H1 (cell line): ENCODE measurements at regions not wholly inside any gene's neighbourhood (a gene's known extent, or its start where the extent isn't known, plus 50 kb on each side); places are given as distances from the start of the nearest gene placed in this dataset.

ENCODE experiments used
- EZH2 ChIP-seq: fragments of 200-600 bp; sonication (generic); IDR thresholded peaks from 2 replicates; pipeline ENCODE4 v1.7.1; 2012; ENCODE audit warnings: low read depth, mild to moderate bottlenecking, moderate library complexity, low read length, inconsistent platforms; ENCODE audit not compliant: severe bottlenecking
- POLR2A ChIP-seq, 2 experiments: IDR thresholded peaks; 1 replicate in 1 of 2; 2 replicates in 1 of 2; pipeline ENCODE4 v1.6.1; 2011; ENCODE audit warnings: low read depth in 2 of 2, low read length in 2 of 2, mild to moderate bottlenecking in 2 of 2; ENCODE audit errors: control extremely low read depth in 1 of 2
- POLR2AphosphoS5 ChIP-seq: IDR thresholded peaks from 2 replicates; pipeline ENCODE4 v1.6.1; 2011; ENCODE audit warnings: low read depth, low read length
- SRF ChIP-seq: IDR thresholded peaks from 2 replicates; pipeline ENCODE4 v1.6.1; 2011; ENCODE audit warnings: mild to moderate bottlenecking, low read depth, low read length, moderate library complexity
- TF ChIP-seq, protein P1 (sequence below), 3 experiments: IDR thresholded peaks; 1 replicate in 2 of 3; 2 replicates in 1 of 3; pipeline versions ENCODE4 v1.5.1 to v1.6.1; 2011; ENCODE audit warnings: low read length in 3 of 3, mild to moderate bottlenecking in 3 of 3, inconsistent platforms in 2 of 3, low read depth in 1 of 3, moderate library complexity in 1 of 3; ENCODE audit not compliant: insufficient read depth in 1 of 3; ENCODE audit errors: control extremely low read depth in 1 of 3
- TF ChIP-seq, protein P2 (sequence below): IDR thresholded peaks from 2 replicates; pipeline ENCODE4 v1.6.1; 2012; ENCODE audit warnings: inconsistent platforms

DNA sequence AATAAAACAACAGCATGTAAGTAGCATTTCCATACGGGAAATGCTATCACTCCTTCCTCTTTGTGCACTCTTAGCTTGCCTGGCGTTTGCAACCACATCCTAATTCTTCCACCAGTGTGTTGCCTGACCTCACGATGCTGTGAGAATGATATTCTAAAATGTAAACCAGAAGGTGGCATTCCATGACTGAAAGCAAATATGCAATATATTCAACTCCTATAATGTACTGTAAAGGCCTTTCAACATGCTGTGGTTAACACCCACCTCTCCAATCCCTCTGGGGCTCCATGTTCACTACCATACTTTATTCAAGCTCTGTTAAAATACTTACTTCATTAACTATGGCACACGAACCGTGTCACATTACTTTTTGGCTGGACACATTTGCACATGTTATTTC is 420.6 kb upstream of the DEPDC1 start:
- TF ChIP-seq, protein P1, sequence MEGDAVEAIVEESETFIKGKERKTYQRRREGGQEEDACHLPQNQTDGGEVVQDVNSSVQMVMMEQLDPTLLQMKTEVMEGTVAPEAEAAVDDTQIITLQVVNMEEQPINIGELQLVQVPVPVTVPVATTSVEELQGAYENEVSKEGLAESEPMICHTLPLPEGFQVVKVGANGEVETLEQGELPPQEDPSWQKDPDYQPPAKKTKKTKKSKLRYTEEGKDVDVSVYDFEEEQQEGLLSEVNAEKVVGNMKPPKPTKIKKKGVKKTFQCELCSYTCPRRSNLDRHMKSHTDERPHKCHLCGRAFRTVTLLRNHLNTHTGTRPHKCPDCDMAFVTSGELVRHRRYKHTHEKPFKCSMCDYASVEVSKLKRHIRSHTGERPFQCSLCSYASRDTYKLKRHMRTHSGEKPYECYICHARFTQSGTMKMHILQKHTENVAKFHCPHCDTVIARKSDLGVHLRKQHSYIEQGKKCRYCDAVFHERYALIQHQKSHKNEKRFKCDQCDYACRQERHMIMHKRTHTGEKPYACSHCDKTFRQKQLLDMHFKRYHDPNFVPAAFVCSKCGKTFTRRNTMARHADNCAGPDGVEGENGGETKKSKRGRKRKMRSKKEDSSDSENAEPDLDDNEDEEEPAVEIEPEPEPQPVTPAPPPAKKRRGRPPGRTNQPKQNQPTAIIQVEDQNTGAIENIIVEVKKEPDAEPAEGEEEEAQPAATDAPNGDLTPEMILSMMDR (IDR thresholded peaks at IDR 0.05; ENCODE audit: control extremely low read depth in 1 of 3, insufficient read depth in 1 of 3, low read depth in 1 of 3, low read length in 3 of 3): no peak
- TF ChIP-seq POLR2A (IDR thresholded peaks at IDR 0.05; ENCODE audit: control extremely low read depth in 1 of 2, low read depth in 2 of 2, low read length in 2 of 2): no peak
- TF ChIP-seq, protein P2, sequence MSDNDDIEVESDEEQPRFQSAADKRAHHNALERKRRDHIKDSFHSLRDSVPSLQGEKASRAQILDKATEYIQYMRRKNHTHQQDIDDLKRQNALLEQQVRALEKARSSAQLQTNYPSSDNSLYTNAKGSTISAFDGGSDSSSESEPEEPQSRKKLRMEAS: no peak
- TF ChIP-seq SRF: no peak
- TF ChIP-seq POLR2AphosphoS5: no peak
- no peak for TF ChIP-seq EZH2
